GM19351 (cell line): ENCODE measurements at regions not wholly inside any gene's neighbourhood (a gene's known extent, or its start where the extent isn't known, plus 50 kb on each side); places are given as distances from the start of the nearest gene placed in this dataset.

Source experiments
- ATAC-seq: cut with Tn5 transposase; IDR thresholded peaks from one replicate; pipeline ENCODE4 v1.9.1; 2021; ENCODE audit warnings: mild to moderate bottlenecking, moderate library complexity; ENCODE audit not compliant: unreplicated experiment

GRCh38 chr4:23355258-23355657, 534.6 kb downstream of the PPARGC1A start:
- ATAC-seq = no peak

- no peak for ATAC-seq
Measured at GRCh38 chr4:23353200-23353599, 536.6 kb downstream of the PPARGC1A start.

GRCh38 chr4:23348789-23349498, 540.9 kb downstream of the PPARGC1A start:
- ATAC-seq = peak; percentile 61

- no peak for ATAC-seq
Measured at GRCh38 chr4:23337292-23337691, 552.6 kb downstream of the PPARGC1A start.

GRCh38 chr4:23333946-23334878, 555.6 kb downstream of the PPARGC1A start:
- peak; percentile 74 for ATAC-seq

GRCh38 chr4:23333556-23333945, 556.3 kb downstream of the PPARGC1A start:
- ATAC-seq = peak; percentile 8

GRCh38 chr4:23332313-23332712, 557.5 kb downstream of the PPARGC1A start:
- no peak for ATAC-seq

- ATAC-seq = no peak
Measured at GRCh38 chr4:23327120-23327519, 562.7 kb downstream of the PPARGC1A start.

- ATAC-seq = no peak
Measured at GRCh38 chr4:23324021-23324690, 565.7 kb downstream of the PPARGC1A start.

GRCh38 chr4:23323436-23323835, 566.4 kb downstream of the PPARGC1A start:
- ATAC-seq = no peak

- ATAC-seq = no peak
Measured at GRCh38 chr4:23322732-23323131, 567.1 kb downstream of the PPARGC1A start.

- no peak for ATAC-seq
Measured at GRCh38 chr4:23320931-23321587, 568.8 kb downstream of the PPARGC1A start.

GRCh38 chr4:23312686-23313085, 577.2 kb downstream of the PPARGC1A start:
- ATAC-seq = no peak

- no peak for ATAC-seq
Measured at GRCh38 chr4:23311983-23312382, 577.9 kb downstream of the PPARGC1A start.

- ATAC-seq = no peak
Measured at GRCh38 chr4:23305026-23305425, 584.8 kb downstream of the PPARGC1A start.

- ATAC-seq = no peak
Measured at GRCh38 chr4:23298371-23298770, 591.5 kb downstream of the PPARGC1A start.

- ATAC-seq = no peak
Measured at GRCh38 chr4:23297327-23297726, 592.5 kb downstream of the PPARGC1A start.

GRCh38 chr4:23291139-23291538, 598.4 kb downstream of the GBA3 start:
- no peak for ATAC-seq

- no peak for ATAC-seq
Measured at GRCh38 chr4:23290656-23291055, 597.9 kb downstream of the GBA3 start.

GRCh38 chr4:23279377-23279986, 586.7 kb downstream of the GBA3 start:
- no peak for ATAC-seq

- ATAC-seq = no peak
Measured at GRCh38 chr4:23278845-23279244, 586.1 kb downstream of the GBA3 start.
